H1 (cell line): ENCODE measurements at regions not wholly inside any gene's neighbourhood (a gene's known extent, or its start where the extent isn't known, plus 50 kb on each side); places are given as distances from the start of the nearest gene placed in this dataset.
A peak's percentile ranks its signal among the peaks of the same experiment; 100 is the strongest.

ENCODE experiments used
- CBX5 ChIP-seq: fragments of 300-800, 300-1000 bp; sonication (generic); IDR thresholded peaks from 2 replicates; pipeline ENCODE4 v1.7.1; 2016; ENCODE audit warnings: antibody characterized with exemption, low read length, low read depth
- CHD2 ChIP-seq: IDR thresholded peaks from 2 replicates; pipeline ENCODE4 v1.6.1; 2012; ENCODE audit warnings: low read length, improper control_type of control experiment
- EP300 ChIP-seq, 2 experiments: IDR thresholded peaks; 1 replicate in 1 of 2; 2 replicates in 1 of 2; pipeline ENCODE4 v1.6.1; 2011 to 2012; ENCODE audit warnings: low read depth in 2 of 2, low read length in 2 of 2, mild to moderate bottlenecking in 2 of 2, borderline replicate concordance in 1 of 2, inconsistent platforms in 1 of 2, moderate library complexity in 1 of 2
- KDM5A ChIP-seq: fragments of 200-600 bp; IDR thresholded peaks from 2 replicates; pipeline ENCODE4 v1.7.1; 2012; ENCODE audit warnings: mild to moderate bottlenecking, low read length, inconsistent platforms, mixed read lengths
- MAFK ChIP-seq: IDR thresholded peaks from 2 replicates; pipeline ENCODE4 v1.6.1; 2012; ENCODE audit warnings: low read depth, mild to moderate bottlenecking, improper control_type of control experiment, low read length
- NRF1 ChIP-seq: IDR thresholded peaks from 2 replicates; pipeline ENCODE4 v1.6.1; 2011; ENCODE audit warnings: mild to moderate bottlenecking, low read depth, low read length, improper control_type of control experiment
- RAD21 ChIP-seq, 2 experiments: IDR thresholded peaks in 1 of 2; conservative IDR thresholded peaks in 1 of 2; 2 replicates each; pipeline ENCODE4 v1.6.1; 2011; ENCODE audit warnings: low read depth in 2 of 2, low read length in 2 of 2, improper control_type of control experiment in 1 of 2, inconsistent platforms in 1 of 2, mild to moderate bottlenecking in 1 of 2, moderate library complexity in 1 of 2
- SP2 ChIP-seq: IDR thresholded peaks from 2 replicates; pipeline ENCODE4 v1.6.1; 2012; ENCODE audit warnings: mild to moderate bottlenecking, low read length, inconsistent platforms
- TEAD4 ChIP-seq: IDR thresholded peaks from 2 replicates; pipeline ENCODE4 v1.6.1; 2012; ENCODE audit warnings: low read depth, low read length, inconsistent platforms, mixed read lengths
- ZNF274 ChIP-seq: IDR thresholded peaks from 2 replicates; pipeline ENCODE4 v1.7.0; 2012; ENCODE audit warnings: low read length, borderline replicate concordance; ENCODE audit errors: extremely low read depth
- TF ChIP-seq, protein P1 (sequence below): fragments of 300-600 bp; sonication (generic); IDR thresholded peaks from 2 replicates; pipeline ENCODE4 v1.7.1; 2012; ENCODE audit warnings: low read length, moderate library complexity, mild to moderate bottlenecking, inconsistent platforms; ENCODE audit not compliant: insufficient replicate concordance

- TF ChIP-seq, protein P1, sequence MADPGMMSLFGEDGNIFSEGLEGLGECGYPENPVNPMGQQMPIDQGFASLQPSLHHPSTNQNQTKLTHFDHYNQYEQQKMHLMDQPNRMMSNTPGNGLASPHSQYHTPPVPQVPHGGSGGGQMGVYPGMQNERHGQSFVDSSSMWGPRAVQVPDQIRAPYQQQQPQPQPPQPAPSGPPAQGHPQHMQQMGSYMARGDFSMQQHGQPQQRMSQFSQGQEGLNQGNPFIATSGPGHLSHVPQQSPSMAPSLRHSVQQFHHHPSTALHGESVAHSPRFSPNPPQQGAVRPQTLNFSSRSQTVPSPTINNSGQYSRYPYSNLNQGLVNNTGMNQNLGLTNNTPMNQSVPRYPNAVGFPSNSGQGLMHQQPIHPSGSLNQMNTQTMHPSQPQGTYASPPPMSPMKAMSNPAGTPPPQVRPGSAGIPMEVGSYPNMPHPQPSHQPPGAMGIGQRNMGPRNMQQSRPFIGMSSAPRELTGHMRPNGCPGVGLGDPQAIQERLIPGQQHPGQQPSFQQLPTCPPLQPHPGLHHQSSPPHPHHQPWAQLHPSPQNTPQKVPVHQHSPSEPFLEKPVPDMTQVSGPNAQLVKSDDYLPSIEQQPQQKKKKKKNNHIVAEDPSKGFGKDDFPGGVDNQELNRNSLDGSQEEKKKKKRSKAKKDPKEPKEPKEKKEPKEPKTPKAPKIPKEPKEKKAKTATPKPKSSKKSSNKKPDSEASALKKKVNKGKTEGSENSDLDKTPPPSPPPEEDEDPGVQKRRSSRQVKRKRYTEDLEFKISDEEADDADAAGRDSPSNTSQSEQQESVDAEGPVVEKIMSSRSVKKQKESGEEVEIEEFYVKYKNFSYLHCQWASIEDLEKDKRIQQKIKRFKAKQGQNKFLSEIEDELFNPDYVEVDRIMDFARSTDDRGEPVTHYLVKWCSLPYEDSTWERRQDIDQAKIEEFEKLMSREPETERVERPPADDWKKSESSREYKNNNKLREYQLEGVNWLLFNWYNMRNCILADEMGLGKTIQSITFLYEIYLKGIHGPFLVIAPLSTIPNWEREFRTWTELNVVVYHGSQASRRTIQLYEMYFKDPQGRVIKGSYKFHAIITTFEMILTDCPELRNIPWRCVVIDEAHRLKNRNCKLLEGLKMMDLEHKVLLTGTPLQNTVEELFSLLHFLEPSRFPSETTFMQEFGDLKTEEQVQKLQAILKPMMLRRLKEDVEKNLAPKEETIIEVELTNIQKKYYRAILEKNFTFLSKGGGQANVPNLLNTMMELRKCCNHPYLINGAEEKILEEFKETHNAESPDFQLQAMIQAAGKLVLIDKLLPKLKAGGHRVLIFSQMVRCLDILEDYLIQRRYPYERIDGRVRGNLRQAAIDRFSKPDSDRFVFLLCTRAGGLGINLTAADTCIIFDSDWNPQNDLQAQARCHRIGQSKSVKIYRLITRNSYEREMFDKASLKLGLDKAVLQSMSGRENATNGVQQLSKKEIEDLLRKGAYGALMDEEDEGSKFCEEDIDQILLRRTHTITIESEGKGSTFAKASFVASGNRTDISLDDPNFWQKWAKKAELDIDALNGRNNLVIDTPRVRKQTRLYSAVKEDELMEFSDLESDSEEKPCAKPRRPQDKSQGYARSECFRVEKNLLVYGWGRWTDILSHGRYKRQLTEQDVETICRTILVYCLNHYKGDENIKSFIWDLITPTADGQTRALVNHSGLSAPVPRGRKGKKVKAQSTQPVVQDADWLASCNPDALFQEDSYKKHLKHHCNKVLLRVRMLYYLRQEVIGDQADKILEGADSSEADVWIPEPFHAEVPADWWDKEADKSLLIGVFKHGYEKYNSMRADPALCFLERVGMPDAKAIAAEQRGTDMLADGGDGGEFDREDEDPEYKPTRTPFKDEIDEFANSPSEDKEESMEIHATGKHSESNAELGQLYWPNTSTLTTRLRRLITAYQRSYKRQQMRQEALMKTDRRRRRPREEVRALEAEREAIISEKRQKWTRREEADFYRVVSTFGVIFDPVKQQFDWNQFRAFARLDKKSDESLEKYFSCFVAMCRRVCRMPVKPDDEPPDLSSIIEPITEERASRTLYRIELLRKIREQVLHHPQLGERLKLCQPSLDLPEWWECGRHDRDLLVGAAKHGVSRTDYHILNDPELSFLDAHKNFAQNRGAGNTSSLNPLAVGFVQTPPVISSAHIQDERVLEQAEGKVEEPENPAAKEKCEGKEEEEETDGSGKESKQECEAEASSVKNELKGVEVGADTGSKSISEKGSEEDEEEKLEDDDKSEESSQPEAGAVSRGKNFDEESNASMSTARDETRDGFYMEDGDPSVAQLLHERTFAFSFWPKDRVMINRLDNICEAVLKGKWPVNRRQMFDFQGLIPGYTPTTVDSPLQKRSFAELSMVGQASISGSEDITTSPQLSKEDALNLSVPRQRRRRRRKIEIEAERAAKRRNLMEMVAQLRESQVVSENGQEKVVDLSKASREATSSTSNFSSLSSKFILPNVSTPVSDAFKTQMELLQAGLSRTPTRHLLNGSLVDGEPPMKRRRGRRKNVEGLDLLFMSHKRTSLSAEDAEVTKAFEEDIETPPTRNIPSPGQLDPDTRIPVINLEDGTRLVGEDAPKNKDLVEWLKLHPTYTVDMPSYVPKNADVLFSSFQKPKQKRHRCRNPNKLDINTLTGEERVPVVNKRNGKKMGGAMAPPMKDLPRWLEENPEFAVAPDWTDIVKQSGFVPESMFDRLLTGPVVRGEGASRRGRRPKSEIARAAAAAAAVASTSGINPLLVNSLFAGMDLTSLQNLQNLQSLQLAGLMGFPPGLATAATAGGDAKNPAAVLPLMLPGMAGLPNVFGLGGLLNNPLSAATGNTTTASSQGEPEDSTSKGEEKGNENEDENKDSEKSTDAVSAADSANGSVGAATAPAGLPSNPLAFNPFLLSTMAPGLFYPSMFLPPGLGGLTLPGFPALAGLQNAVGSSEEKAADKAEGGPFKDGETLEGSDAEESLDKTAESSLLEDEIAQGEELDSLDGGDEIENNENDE = no peak
- TF ChIP-seq MAFK = peak; percentile 99
- no peak for TF ChIP-seq CHD2
- no peak for TF ChIP-seq TEAD4
- no peak for TF ChIP-seq CBX5
- TF ChIP-seq ZNF274 = no peak
- TF ChIP-seq EP300 (IDR thresholded peaks at IDR 0.05; ENCODE audit: borderline replicate concordance in 1 of 2, low read depth in 2 of 2, low read length in 2 of 2) = no peak
- TF ChIP-seq NRF1 = no peak
- TF ChIP-seq RAD21 (IDR thresholded peaks at IDR 0.05 in 1 of 2, conservative IDR thresholded peaks at IDR 0.05 in 1 of 2; ENCODE audit: low read depth in 2 of 2, low read length in 2 of 2) = peak; percentile 45 to 49
- TF ChIP-seq SP2 = no peak
- no peak for TF ChIP-seq KDM5A
Measured at GRCh38 chr4:18075823-18076433, 54.4 kb upstream of the LCORL start (continued).
